Endothelial cell of umbilical vein (primary cell): ENCODE measurements at regions not wholly inside any gene's neighbourhood (a gene's known extent, or its start where the extent isn't known, plus 50 kb on each side); places are given as distances from the start of the nearest gene placed in this dataset.

ENCODE experiments used
- BruUV-seq: library from RNA; stranded (reverse); fragments of 400-500 nt; replicated peaks from 2 replicates; lab custom pipeline; 2021; lab: Mats Ljungman, UMichigan
- CTCF ChIA-PET: fragments of 300-600, 350-600 bp; sonication (Branson Sonifier 250); formaldehyde crosslinking; loops from one replicate; lab custom pipeline; 2021; ENCODE audit warnings: antibody characterized with exemption, inconsistent platforms; lab: Charles Lee
- POLR2A ChIA-PET: fragments of 300-600, 350-600 bp; sonication (Branson Sonifier 250); formaldehyde crosslinking; loops from one replicate; lab custom pipeline; 2021; ENCODE audit warnings: antibody characterized with exemption, inconsistent platforms; lab: Charles Lee
- DNase-seq: peaks from one replicate; pipeline ENCODE4 v3.0.0-alpha.2; 2011; ENCODE audit warnings: low read depth, low spot score
- FAIRE-seq: peaks from 2 replicates; lab custom pipeline; 2011; peaks lifted over from hg19 to GRCh38; lab: Jason Lieb, UNC
- H2AFZ ChIP-seq: 2 replicates; pipeline ENCODE4 v1.6.0; 2012; ENCODE audit warnings: low read depth, low read length, control low read depth, inconsistent platforms
- H3K27ac ChIP-seq: 2 replicates; pipeline ENCODE4 v1.5.1; 2011; ENCODE audit warnings: low read depth, mild to moderate bottlenecking, control low read depth, low read length, moderate library complexity; ENCODE audit not compliant: insufficient read depth
- H3K27me3 ChIP-seq, 2 experiments: 2 replicates each; pipeline versions ENCODE4 v1.6.0 to v1.6.1; 2011; ENCODE audit warnings: low read length in 2 of 2, mixed read lengths in 1 of 2; ENCODE audit not compliant: control insufficient read depth in 2 of 2, insufficient read depth in 2 of 2
- H3K36me3 ChIP-seq, 2 experiments: 2 replicates in 1 of 2; 3 replicates in 1 of 2; pipeline ENCODE4 v1.5.1; 2011; ENCODE audit warnings: low read length in 2 of 2, mild to moderate bottlenecking in 1 of 2, moderate library complexity in 1 of 2; ENCODE audit not compliant: control insufficient read depth in 2 of 2, insufficient read depth in 2 of 2; ENCODE audit errors: extremely low read depth in 1 of 2
- H3K4me1 ChIP-seq: 3 replicates; pipeline ENCODE4 v1.5.1; 2011; ENCODE audit warnings: mild to moderate bottlenecking, low read length; ENCODE audit not compliant: control insufficient read depth, insufficient read depth; ENCODE audit errors: extremely low read depth
- H3K4me2 ChIP-seq: 2 replicates; pipeline ENCODE4 v1.6.1; 2011; ENCODE audit warnings: low read length, control low read depth, mixed read lengths; ENCODE audit not compliant: insufficient read depth
- H3K4me3 ChIP-seq, 3 experiments: fragments of 200-600 bp in 1 of 3; sonication (generic), shearing (Covaris generic) in 1 of 3; replicated peaks in 1 of 3; 2 replicates each; pipeline ENCODE4 v1.5.1; 2011 to 2016; ENCODE audit warnings: control low read depth in 3 of 3, low read length in 3 of 3, mild to moderate bottlenecking in 2 of 3, inconsistent platforms in 1 of 3, low read depth in 1 of 3, moderate library complexity in 1 of 3; ENCODE audit not compliant: insufficient read depth in 1 of 3
- H3K79me2 ChIP-seq: 2 replicates; pipeline ENCODE4 v1.6.0; 2012; ENCODE audit warnings: low read length, inconsistent platforms; ENCODE audit not compliant: control insufficient read depth, insufficient read depth
- H3K9ac ChIP-seq: replicated peaks from 2 replicates; pipeline ENCODE3; 2011; ENCODE audit warnings: low read length, control low read depth; ENCODE audit not compliant: insufficient read depth; ENCODE audit errors: extremely low read depth
- H3K9me1 ChIP-seq: replicated peaks from 3 replicates; pipeline ENCODE4 v1.6.0; 2011; ENCODE audit warnings: mild to moderate bottlenecking, low read length; ENCODE audit not compliant: control insufficient read depth, insufficient read depth; ENCODE audit errors: extremely low read depth
- H3K9me3 ChIP-seq: replicated peaks from 2 replicates; pipeline ENCODE4 v1.5.1; 2012; ENCODE audit warnings: low read length, inconsistent platforms; ENCODE audit not compliant: control insufficient read depth, insufficient read depth
- H4K20me1 ChIP-seq: replicated peaks from 2 replicates; pipeline ENCODE3; 2011; ENCODE audit warnings: mild to moderate bottlenecking, low read length; ENCODE audit not compliant: control insufficient read depth, insufficient read depth; ENCODE audit errors: extremely low read depth
- EZH2 ChIP-seq: IDR thresholded peaks from 2 replicates; pipeline ENCODE4 v1.6.1; 2012; ENCODE audit warnings: borderline replicate concordance, low read depth, mild to moderate bottlenecking, moderate library complexity, low read length, inconsistent platforms; ENCODE audit not compliant: severe bottlenecking
- FOS ChIP-seq: IDR thresholded peaks from 2 replicates; pipeline ENCODE4 v1.6.1; 2011; ENCODE audit warnings: mild to moderate bottlenecking, low read length, moderate library complexity, borderline replicate concordance; ENCODE audit not compliant: insufficient read depth
- GATA2 ChIP-seq: IDR thresholded peaks from 2 replicates; pipeline ENCODE4 v1.7.0; 2011; ENCODE audit warnings: low read depth, mild to moderate bottlenecking, moderate library complexity, mixed read lengths, low read length; ENCODE audit not compliant: insufficient read length, insufficient read depth
- JUN ChIP-seq: IDR thresholded peaks from 2 replicates; pipeline ENCODE4 v1.6.1; 2011; ENCODE audit warnings: borderline replicate concordance, low read depth; ENCODE audit not compliant: insufficient read length, insufficient read depth
- MYC ChIP-seq: IDR thresholded peaks from one replicate; pipeline ENCODE4 v1.6.1; 2011; ENCODE audit warnings: mild to moderate bottlenecking, low read depth, low read length
- POLR2A ChIP-seq: IDR thresholded peaks from 2 replicates; pipeline ENCODE4 v1.6.1; 2012; ENCODE audit warnings: low read depth, mild to moderate bottlenecking, control low read depth, low read length
- POLR2AphosphoS5 ChIP-seq: IDR thresholded peaks from 2 replicates; pipeline ENCODE4 v1.6.1; 2012; ENCODE audit warnings: low read depth, mild to moderate bottlenecking, control low read depth, low read length, moderate library complexity; ENCODE audit not compliant: insufficient read depth
- dilution Hi-C: fragments of 300-500 bp; cut with MboI; formaldehyde crosslinking; loops from one replicate; pipeline ENCODE4 v1.15.0; 2019; ENCODE audit warnings: low sequenced_read_pairs; ENCODE audit not compliant: extremely low pct_ligation_motif_present
- intact Hi-C: fragments of 100-400 bp; cut with micrococcal nuclease; formaldehyde crosslinking; loops from one replicate; pipeline ENCODE4 v1.10.0; 2022
- TF ChIP-seq, protein P1 (sequence below), 2 donors: IDR thresholded peaks; 1 replicate in 1 of 2; 2 replicates in 1 of 2; pipeline ENCODE4 v1.5.1; 2011; ENCODE audit warnings: low read length in 2 of 2, mild to moderate bottlenecking in 2 of 2, moderate library complexity in 2 of 2, control low read depth in 1 of 2, inconsistent platforms in 1 of 2, low read depth in 1 of 2; ENCODE audit not compliant: insufficient read depth in 1 of 2; ENCODE audit errors: extremely low read depth in 1 of 2
- TF ChIP-seq, protein P2 (sequence below): IDR thresholded peaks from 2 replicates; pipeline ENCODE4 v1.6.1; 2011; ENCODE audit not compliant: insufficient read depth, insufficient read length

DNA sequence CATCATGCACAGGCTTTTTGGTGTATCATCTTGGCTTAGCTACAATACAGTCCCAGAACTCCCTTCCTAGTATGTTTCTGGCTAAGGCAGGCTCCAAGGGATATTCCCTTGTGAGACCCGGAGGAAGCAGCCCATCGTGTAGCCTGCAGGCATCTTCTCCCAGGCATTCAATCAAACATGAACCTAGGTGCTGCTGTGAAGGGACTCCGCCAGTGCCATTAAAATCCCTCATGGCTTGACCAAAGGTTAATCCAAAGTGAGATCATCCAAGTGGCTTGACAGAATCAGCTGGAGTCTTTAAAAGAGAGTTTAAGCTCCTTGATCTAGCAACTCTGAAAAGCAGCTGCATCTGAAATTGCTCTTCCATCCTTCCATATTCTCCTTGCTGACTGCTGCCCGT is 333.9 kb downstream of the DIRAS2 start:
- no TSS peak for BruUV-seq
- intact Hi-C loops: no loop called here
- dilution Hi-C loops: no loop called here
- DNase-seq (no peak), FAIRE-seq (no peak)
- H3K36me3 ChIP-seq: no peaks in the 10 kb centered on the region
- ChIA-PET POLR2A (no interaction called here), CTCF (no interaction called here)
- no peak overlapping the region for H3K4me3 ChIP-seq
- H3K4me1 ChIP-seq: no peaks in the 10 kb centered on the region
- no peaks in the 10 kb centered on the region for H4K20me1 ChIP-seq
- no peak overlapping the region for H3K4me2 ChIP-seq
- H2AFZ ChIP-seq: no peak overlapping the region
- H3K9me3 ChIP-seq: peaks cover 3% of the 10 kb centered on the region
- H3K9me1 ChIP-seq: no peaks in the 10 kb centered on the region
- no peaks in the 10 kb centered on the region for H3K79me2 ChIP-seq
- TF ChIP-seq, protein P1, sequence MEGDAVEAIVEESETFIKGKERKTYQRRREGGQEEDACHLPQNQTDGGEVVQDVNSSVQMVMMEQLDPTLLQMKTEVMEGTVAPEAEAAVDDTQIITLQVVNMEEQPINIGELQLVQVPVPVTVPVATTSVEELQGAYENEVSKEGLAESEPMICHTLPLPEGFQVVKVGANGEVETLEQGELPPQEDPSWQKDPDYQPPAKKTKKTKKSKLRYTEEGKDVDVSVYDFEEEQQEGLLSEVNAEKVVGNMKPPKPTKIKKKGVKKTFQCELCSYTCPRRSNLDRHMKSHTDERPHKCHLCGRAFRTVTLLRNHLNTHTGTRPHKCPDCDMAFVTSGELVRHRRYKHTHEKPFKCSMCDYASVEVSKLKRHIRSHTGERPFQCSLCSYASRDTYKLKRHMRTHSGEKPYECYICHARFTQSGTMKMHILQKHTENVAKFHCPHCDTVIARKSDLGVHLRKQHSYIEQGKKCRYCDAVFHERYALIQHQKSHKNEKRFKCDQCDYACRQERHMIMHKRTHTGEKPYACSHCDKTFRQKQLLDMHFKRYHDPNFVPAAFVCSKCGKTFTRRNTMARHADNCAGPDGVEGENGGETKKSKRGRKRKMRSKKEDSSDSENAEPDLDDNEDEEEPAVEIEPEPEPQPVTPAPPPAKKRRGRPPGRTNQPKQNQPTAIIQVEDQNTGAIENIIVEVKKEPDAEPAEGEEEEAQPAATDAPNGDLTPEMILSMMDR (IDR thresholded peaks at IDR 0.05; ENCODE audit: extremely low read depth in 1 of 2, insufficient read depth in 1 of 2, low read depth in 1 of 2, low read length in 2 of 2): no peak
- TF ChIP-seq POLR2A (no peak), JUN (no peak), FOS (no peak), GATA2 (no peak), POLR2AphosphoS5 (no peak), MYC (no peak), EZH2 (no peak)
- TF ChIP-seq, protein P2, sequence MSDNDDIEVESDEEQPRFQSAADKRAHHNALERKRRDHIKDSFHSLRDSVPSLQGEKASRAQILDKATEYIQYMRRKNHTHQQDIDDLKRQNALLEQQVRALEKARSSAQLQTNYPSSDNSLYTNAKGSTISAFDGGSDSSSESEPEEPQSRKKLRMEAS: no peak
- H3K27ac ChIP-seq: no peak overlapping the region
- no peaks in the 10 kb centered on the region for H3K27me3 ChIP-seq
- no peak overlapping the region for H3K9ac ChIP-seq
